ENCODE measurements at regions not wholly inside any gene's neighbourhood (a gene's known extent, or its start where the extent isn't known, plus 50 kb on each side); places are given as distances from the start of the nearest gene placed in this dataset.

DNA sequence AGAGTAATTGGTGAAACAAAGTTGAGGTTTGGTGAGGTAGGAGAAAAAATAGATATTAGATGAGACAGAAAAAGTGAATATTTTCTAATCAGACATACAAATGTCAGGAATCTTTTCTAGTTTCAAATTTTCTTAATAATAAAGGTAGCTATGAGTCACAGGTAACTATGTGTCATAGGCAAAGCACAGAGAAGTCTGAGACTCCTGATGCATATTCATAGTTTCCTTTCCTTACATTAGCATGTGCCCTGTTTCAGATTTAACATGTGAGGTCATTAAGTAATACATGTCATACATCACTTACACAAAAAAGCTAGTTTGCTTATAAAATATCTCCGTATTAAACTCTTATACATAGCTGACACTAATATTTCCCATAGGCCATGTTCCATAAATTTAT is 1141.3 kb upstream of the PCDH20 start:
- no peak for DNase-seq (ENCODE audit: low read depth, low spot score)
- BruUV-seq (replicated peaks) = no TSS peak
- FAIRE-seq = no peak
- 0% methylated on average over 1 of the region's 1 CpG for WGBS (ENCODE audit: insufficient coverage, insufficient replicate concordance, low lambda C conversion rate, missing lambda C conversion rate)
- Histone ChIP-seq H3K27ac (ENCODE audit: control insufficient read depth, insufficient read depth) (no peak overlapping the region), H3K27me3 (replicated peaks in 1 of 2; ENCODE audit: control insufficient read depth in 2 of 2, insufficient read depth in 2 of 2, low read length in 1 of 2) (no peaks in the 10 kb centered on the region), H2AFZ (ENCODE audit: control insufficient read depth, low read depth, low read length) (no peak overlapping the region), H3K4me1 (ENCODE audit: control insufficient read depth, insufficient read depth, low read length) (no peaks in the 10 kb centered on the region), H3K9ac (ENCODE audit: control insufficient read depth, insufficient read depth, low read length) (no peak overlapping the region), H3K36me3 (ENCODE audit: control insufficient read depth in 2 of 2, insufficient read depth in 2 of 2, low read length in 1 of 2) (no peaks in the 10 kb centered on the region), H3K9me3 (replicated peaks; ENCODE audit: control insufficient read depth, insufficient read depth, low read length) (no peaks in the 10 kb centered on the region), H4K20me1 (ENCODE audit: control insufficient read depth, insufficient read depth) (no peaks in the 10 kb centered on the region), H3K79me2 (ENCODE audit: control insufficient read depth, insufficient read depth, low read length) (no peaks in the 10 kb centered on the region), H3K4me2 (ENCODE audit: control insufficient read depth, insufficient read depth) (no peak overlapping the region), H3K4me3 (no peak overlapping the region)
- TF ChIP-seq, protein P1, sequence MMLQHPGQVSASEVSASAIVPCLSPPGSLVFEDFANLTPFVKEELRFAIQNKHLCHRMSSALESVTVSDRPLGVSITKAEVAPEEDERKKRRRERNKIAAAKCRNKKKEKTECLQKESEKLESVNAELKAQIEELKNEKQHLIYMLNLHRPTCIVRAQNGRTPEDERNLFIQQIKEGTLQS (IDR thresholded peaks at IDR 0.05; ENCODE audit: borderline replicate concordance, extremely low read depth, low read depth, low read length) = no peak
- TF ChIP-seq CHD4 (IDR thresholded peaks at IDR 0.05) = no peak
- no peak for TF ChIP-seq NFYB (IDR thresholded peaks at IDR 0.05; ENCODE audit: insufficient read depth, low read depth, low read length)
- TF ChIP-seq FOS (IDR thresholded peaks at IDR 0.05; ENCODE audit: borderline replicate concordance, extremely low read depth, insufficient read length) = no peak
- TF ChIP-seq SMC3 (IDR thresholded peaks at IDR 0.05; ENCODE audit: borderline replicate concordance, low read length) = no peak
- ChIA-PET POLR2A (no interaction called here), RAD21 (ENCODE audit: unreplicated experiment) (no interaction called here), SMC1A (ENCODE audit: uncharacterized antibody, unreplicated experiment) (no interaction called here), CTCF (interaction anchor here (0.6 to 1.6 kb wide), 3 partner anchors 44 to 243 kb away, joined by 3 to 5 read pairs (median 5); no protein-coding TSS in a partner anchor)
- intact Hi-C loops (cut with micrococcal nuclease; ENCODE audit: unreplicated experiment) = no loop called here
- no peak for ATAC-seq
- in situ Hi-C loops (cut with MboI) = no loop called here

DNA sequence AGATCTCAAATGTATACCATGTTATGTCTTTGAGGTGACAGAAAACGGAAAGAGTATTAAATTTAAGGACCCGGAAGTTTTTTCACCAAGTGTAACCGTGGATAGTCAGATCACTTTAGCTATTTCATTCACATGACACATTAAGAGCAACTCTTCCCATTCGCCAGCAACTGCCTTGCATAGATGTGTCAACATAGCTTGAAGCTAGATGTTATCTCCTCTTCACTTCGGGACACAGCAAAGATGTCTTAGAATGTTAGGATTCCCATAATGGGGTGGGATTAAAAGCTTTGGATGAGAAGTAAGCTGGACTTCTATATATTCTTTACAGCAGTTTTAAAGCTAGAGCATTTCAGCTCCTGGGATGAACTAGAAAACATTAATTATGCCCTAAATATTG is 1135.9 kb upstream of the PCDH20 start:
- ATAC-seq (no peak), FAIRE-seq (no peak), DNase-seq (ENCODE audit: low read depth, low spot score) (no peak)
- Histone ChIP-seq H3K36me3 (ENCODE audit: control insufficient read depth in 2 of 2, insufficient read depth in 2 of 2, low read length in 1 of 2) (no peaks in the 10 kb centered on the region), H4K20me1 (ENCODE audit: control insufficient read depth, insufficient read depth) (no peaks in the 10 kb centered on the region), H3K9ac (ENCODE audit: control insufficient read depth, insufficient read depth, low read length) (no peak overlapping the region), H3K9me3 (replicated peaks; ENCODE audit: control insufficient read depth, insufficient read depth, low read length) (no peaks in the 10 kb centered on the region), H2AFZ (ENCODE audit: control insufficient read depth, low read depth, low read length) (no peak overlapping the region), H3K4me3 (no peak overlapping the region), H3K27ac (ENCODE audit: control insufficient read depth, insufficient read depth) (no peak overlapping the region), H3K4me1 (ENCODE audit: control insufficient read depth, insufficient read depth, low read length) (no peaks in the 10 kb centered on the region), H3K27me3 (replicated peaks in 1 of 2; ENCODE audit: control insufficient read depth in 2 of 2, insufficient read depth in 2 of 2, low read length in 1 of 2) (no peaks in the 10 kb centered on the region), H3K4me2 (ENCODE audit: control insufficient read depth, insufficient read depth) (no peak overlapping the region), H3K79me2 (ENCODE audit: control insufficient read depth, insufficient read depth, low read length) (no peaks in the 10 kb centered on the region)
- ChIA-PET CTCF (no interaction called here), RAD21 (ENCODE audit: unreplicated experiment) (no interaction called here), POLR2A (no interaction called here), SMC1A (ENCODE audit: uncharacterized antibody, unreplicated experiment) (interaction anchor here (0.6 to 1.5 kb wide), 4 partner anchors 10 to 39 kb away, joined by 3 read pairs; no protein-coding TSS in a partner anchor)
- 15% methylated on average over 5 of the region's 5 CpGs for WGBS (ENCODE audit: insufficient coverage, insufficient replicate concordance, low lambda C conversion rate, missing lambda C conversion rate)
- intact Hi-C loops (cut with micrococcal nuclease; ENCODE audit: unreplicated experiment) (no loop called here), in situ Hi-C loops (cut with MboI) (no loop called here)
- no TSS peak for BruUV-seq (replicated peaks)
- TF ChIP-seq KDM1A (IDR thresholded peaks at IDR 0.05; ENCODE audit: borderline replicate concordance) (no peak), TCF12 (IDR thresholded peaks at IDR 0.05; ENCODE audit: low read depth, low read length) (no peak), BMI1 (IDR thresholded peaks at IDR 0.05; ENCODE audit: borderline replicate concordance) (no peak), SUZ12 (IDR thresholded peaks at IDR 0.05; ENCODE audit: unreplicated experiment) (no peak), CREM (IDR thresholded peaks at IDR 0.05; ENCODE audit: low read depth) (no peak), POLR2A (IDR thresholded peaks at IDR 0.05; ENCODE audit: low read depth, low read length) (no peak), CBFB (IDR thresholded peaks at IDR 0.05; ENCODE audit: low read depth) (no peak), ZNF384 (IDR thresholded peaks at IDR 0.05; ENCODE audit: borderline replicate concordance, low read depth, low read length) (no peak), FOS (IDR thresholded peaks at IDR 0.05; ENCODE audit: borderline replicate concordance, extremely low read depth, insufficient read length) (no peak), SIX5 (IDR thresholded peaks at IDR 0.05; ENCODE audit: low read depth, low read length, severe bottlenecking) (no peak), JUNB (IDR thresholded peaks at IDR 0.05) (no peak), POU2F2 (IDR thresholded peaks at IDR 0.05; ENCODE audit: borderline replicate concordance, low read depth, low read length) (no peak)
- TF ChIP-seq, protein P2, sequence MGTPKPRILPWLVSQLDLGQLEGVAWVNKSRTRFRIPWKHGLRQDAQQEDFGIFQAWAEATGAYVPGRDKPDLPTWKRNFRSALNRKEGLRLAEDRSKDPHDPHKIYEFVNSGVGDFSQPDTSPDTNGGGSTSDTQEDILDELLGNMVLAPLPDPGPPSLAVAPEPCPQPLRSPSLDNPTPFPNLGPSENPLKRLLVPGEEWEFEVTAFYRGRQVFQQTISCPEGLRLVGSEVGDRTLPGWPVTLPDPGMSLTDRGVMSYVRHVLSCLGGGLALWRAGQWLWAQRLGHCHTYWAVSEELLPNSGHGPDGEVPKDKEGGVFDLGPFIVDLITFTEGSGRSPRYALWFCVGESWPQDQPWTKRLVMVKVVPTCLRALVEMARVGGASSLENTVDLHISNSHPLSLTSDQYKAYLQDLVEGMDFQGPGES (IDR thresholded peaks at IDR 0.05) = no peak
